GM19463 (cell line): ENCODE measurements at regions not wholly inside any gene's neighbourhood (a gene's known extent, or its start where the extent isn't known, plus 50 kb on each side); places are given as distances from the start of the nearest gene placed in this dataset.
"Not testable (repeated sequence)": the region's sequence is repeated elsewhere in the genome, so short reads cannot be mapped to it uniquely, and the experiment has no call there.

Source experiments
- ATAC-seq: cut with Tn5 transposase; IDR thresholded peaks from one replicate; pipeline ENCODE4 v1.9.1; 2021; ENCODE audit warnings: mild to moderate bottlenecking, moderate library complexity; ENCODE audit not compliant: unreplicated experiment

- peak; percentile 68 for ATAC-seq
Observed at GRCh38 chr21:6363591-6363990, 4157.8 kb upstream of the TPTE start.

- ATAC-seq = not testable (repeated sequence)
Observed at GRCh38 chr21:6368824-6369223, 4152.6 kb upstream of the TPTE start.

GRCh38 chr21:6373253-6373652 is 4148.1 kb upstream of the TPTE start:
- ATAC-seq = not testable (repeated sequence)

GRCh38 chr21:6374232-6374631 is 4147.2 kb upstream of the TPTE start:
- not testable (repeated sequence) for ATAC-seq

GRCh38 chr21:6374926-6375325 is 4146.5 kb upstream of the TPTE start:
- ATAC-seq = not testable (repeated sequence)

GRCh38 chr21:6375776-6376175 is 4145.6 kb upstream of the TPTE start:
- ATAC-seq = not testable (repeated sequence)

GRCh38 chr21:6376321-6377070 is 4144.9 kb upstream of the TPTE start:
- not testable (repeated sequence) for ATAC-seq
